B cell (primary cell): ENCODE measurements at regions not wholly inside any gene's neighbourhood (a gene's known extent, or its start where the extent isn't known, plus 50 kb on each side); places are given as distances from the start of the nearest gene placed in this dataset.

Experiments used
- ATAC-seq: fragments of 200-7000 bp; cut with Tn5 transposase; one replicate; pipeline ENCODE4 v1.10.0; 2021; ENCODE audit warnings: low read depth, mild to moderate bottlenecking, moderate number of reproducible peaks, moderate library complexity
- CTCF ChIA-PET: fragments of 350-600 bp; sonication (Branson Sonifier 250); formaldehyde crosslinking; loops from one replicate; lab custom pipeline; 2021; ENCODE audit warnings: antibody characterized with exemption, inconsistent platforms; lab: Charles Lee
- POLR2A ChIA-PET: fragments of 350-600 bp; sonication (Branson Sonifier 250); formaldehyde crosslinking; loops from one replicate; lab custom pipeline; 2021; ENCODE audit warnings: antibody characterized with exemption; lab: Charles Lee
- DNase-seq: peaks from one replicate; pipeline ENCODE4 v3.0.0; 2013
- H2AFZ ChIP-seq: 2 replicates; pipeline ENCODE4 v1.6.1; 2012; ENCODE audit warnings: mild to moderate bottlenecking, low read depth, low read length; ENCODE audit not compliant: insufficient read depth, poor library complexity, severe bottlenecking
- H3K27ac ChIP-seq, 2 donors: 1 replicate in 1 of 2; 2 replicates in 1 of 2; pipeline ENCODE4 v1.5.1; 2012 to 2013; ENCODE audit warnings: low read length in 2 of 2, mild to moderate bottlenecking in 2 of 2, moderate library complexity in 1 of 2
- H3K27me3 ChIP-seq, 4 experiments: fragments of 200-600 bp in 1 of 4; sonication (generic) in 1 of 4; replicated peaks in 1 of 4; 1 replicate in 2 of 4; 2 replicates in 2 of 4; pipeline versions ENCODE4 v1.6.1 to v1.7.0; 2013 to 2016; ENCODE audit warnings: low read length in 3 of 4, mild to moderate bottlenecking in 2 of 4, mixed read lengths in 1 of 4, moderate library complexity in 1 of 4; ENCODE audit not compliant: insufficient read depth in 4 of 4, control insufficient read depth in 3 of 4; ENCODE audit errors: control extremely low read depth in 1 of 4
- H3K36me3 ChIP-seq, 2 experiments: replicated peaks in 1 of 2; 1 replicate in 1 of 2; 2 replicates in 1 of 2; pipeline versions ENCODE4 v1.6.1 to v1.7.1; 2013; ENCODE audit warnings: low read length in 1 of 2; ENCODE audit not compliant: insufficient read depth in 2 of 2, control insufficient read depth in 1 of 2; ENCODE audit errors: control extremely low read depth in 1 of 2, extremely low read depth in 1 of 2
- H3K4me1 ChIP-seq, 2 donors: fragments of 200-600 bp in 1 of 2; sonication (generic) in 1 of 2; 1 replicate in 1 of 2; 2 replicates in 1 of 2; pipeline versions ENCODE4 v1.5.1 to v1.6.1; 2013 to 2017; ENCODE audit warnings: low read length in 2 of 2; ENCODE audit not compliant: control insufficient read depth in 2 of 2, insufficient read depth in 2 of 2
- H3K4me2 ChIP-seq: replicated peaks from 2 replicates; pipeline ENCODE3; 2012; ENCODE audit warnings: mild to moderate bottlenecking, low read depth, low read length; ENCODE audit not compliant: poor library complexity, severe bottlenecking
- H3K4me3 ChIP-seq, 5 experiments: fragments of 200-600 bp in 1 of 5; sonication (generic) in 1 of 5; 1 replicate in 3 of 5; 2 replicates in 2 of 5; pipeline versions ENCODE4 v1.5.1 to v1.7.0; 2011 to 2016; ENCODE audit warnings: low read length in 4 of 5, mild to moderate bottlenecking in 4 of 5, low read depth in 2 of 5, control low read depth in 1 of 5, moderate library complexity in 1 of 5; ENCODE audit not compliant: insufficient read depth in 1 of 5; ENCODE audit errors: control extremely low read depth in 1 of 5, extremely low read depth in 1 of 5
- H3K79me2 ChIP-seq: fragments of 200-600 bp; sonication (generic); one replicate; pipeline ENCODE4 v1.6.0; 2016; ENCODE audit warnings: low read length; ENCODE audit not compliant: control insufficient read depth, insufficient read depth
- H3K9ac ChIP-seq: fragments of 200-600 bp; sonication (generic); 2 replicates; pipeline ENCODE4 v1.6.1; 2017; ENCODE audit warnings: mild to moderate bottlenecking, low read length, moderate library complexity
- H3K9me3 ChIP-seq, 3 donors: one replicate each; pipeline versions ENCODE4 v1.6.1 to v1.7.1; 2013; ENCODE audit warnings: low read length in 2 of 3; ENCODE audit not compliant: control insufficient read depth in 2 of 3, insufficient read depth in 1 of 3; ENCODE audit errors: control extremely low read depth in 1 of 3
- H4K20me1 ChIP-seq: 2 replicates; pipeline ENCODE4 v1.6.0; 2012; ENCODE audit warnings: mild to moderate bottlenecking, low read length; ENCODE audit not compliant: insufficient read depth, control insufficient read depth, poor library complexity, severe bottlenecking
- H3K27ac Mint-ChIP-seq: one replicate; pipeline ENCODE4 v1.8.0; 2021; ENCODE audit warnings: mixed read lengths
- H3K27me3 Mint-ChIP-seq: one replicate; pipeline ENCODE4 v1.8.0; 2021; ENCODE audit warnings: mixed read lengths
- H3K4me1 Mint-ChIP-seq: one replicate; pipeline ENCODE4 v1.8.0; 2021; ENCODE audit warnings: mixed read lengths
- H3K4me3 Mint-ChIP-seq: one replicate; pipeline ENCODE4 v1.8.0; 2021; ENCODE audit warnings: mixed read lengths
- H3K9me3 Mint-ChIP-seq: one replicate; pipeline ENCODE4 v1.8.0; 2022; ENCODE audit warnings: mixed read lengths; ENCODE audit not compliant: insufficient read depth
- CTCF ChIP-seq: fragments of 200-600 bp; IDR thresholded peaks from one replicate; pipeline ENCODE4 v1.8.0; 2022; ENCODE audit warnings: antibody characterized with exemption, mild to moderate bottlenecking
- EZH2 ChIP-seq: IDR thresholded peaks from 2 replicates; pipeline ENCODE4 v1.6.1; 2012; ENCODE audit warnings: borderline replicate concordance, low read depth, mild to moderate bottlenecking, moderate library complexity, low read length; ENCODE audit not compliant: insufficient read depth, poor library complexity, severe bottlenecking
- WGBS: methylation state at CpG from one replicate; pipeline ENCODE4 v1.1.5; 2013; ENCODE audit warnings: missing lambda C conversion rate; ENCODE audit not compliant: insufficient coverage; 5-methylcytosine and 5-hydroxymethylcytosine counted together
- intact Hi-C: fragments of 100-400 bp; cut with micrococcal nuclease; formaldehyde crosslinking; loops from one replicate; pipeline ENCODE4 v1.10.0; 2022

DNA sequence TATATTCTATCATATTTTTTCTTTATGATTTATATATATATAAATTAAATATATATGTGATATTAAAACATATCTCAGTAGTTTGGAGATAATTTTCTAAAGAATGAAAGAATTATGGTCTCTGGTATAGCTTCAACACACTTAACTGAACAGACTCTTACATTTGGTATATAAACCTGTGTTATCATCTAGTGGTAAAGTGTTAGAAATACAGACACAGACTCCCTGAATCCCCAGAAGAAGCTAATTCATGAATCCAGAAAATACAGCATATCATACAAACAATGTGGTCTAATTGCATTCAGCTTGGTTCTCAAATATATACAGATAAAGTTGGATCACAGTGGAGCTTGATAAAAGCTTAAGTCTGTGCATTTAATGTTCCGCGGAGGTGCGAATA lies 1100.4 kb downstream of the ROBO2 start:
- ATAC-seq: no peak
- ChIA-PET POLR2A (no interaction called here), CTCF (no interaction called here)
- Histone ChIP-seq H4K20me1 (no peaks in the 10 kb centered on the region), H3K36me3 (no peaks in the 10 kb centered on the region), H3K4me1 (no peaks in the 10 kb centered on the region), H3K4me3 (no peak overlapping the region), H2AFZ (no peak overlapping the region), H3K4me2 (no peak overlapping the region), H3K27ac (no peak overlapping the region), H3K9me3 (peaks cover 0 to 4% (median 1%) of the 10 kb centered on the region in 3 donors), H3K27me3 (no peaks in the 10 kb centered on the region), H3K79me2 (no peaks in the 10 kb centered on the region), H3K9ac (no peak overlapping the region)
- intact Hi-C loops: no loop called here
- no peak for DNase-seq
- H3K27me3 Mint-ChIP-seq: no peaks in the 10 kb centered on the region
- no peak overlapping the region for H3K4me3 Mint-ChIP-seq
- H3K4me1 Mint-ChIP-seq: no peaks in the 10 kb centered on the region
- no CpG with 5 or more reads among the region's 3 CpGs for WGBS
- H3K9me3 Mint-ChIP-seq: peaks cover 2% of the 10 kb centered on the region
- no peak overlapping the region for H3K27ac Mint-ChIP-seq
- TF ChIP-seq CTCF (no peak), EZH2 (no peak)

GRCh38 chr3:78140866-78141265 lies 1101.0 kb downstream of the ROBO2 start:
- no peaks in the 10 kb centered on the region for H4K20me1 ChIP-seq
- ChIA-PET CTCF (no interaction called here), POLR2A (no interaction called here)
- H3K27ac Mint-ChIP-seq: no peak overlapping the region
- peaks cover 0 to 4% (median 1%) of the 10 kb centered on the region in 3 donors for H3K9me3 ChIP-seq
- H3K79me2 ChIP-seq: no peaks in the 10 kb centered on the region
- no peak overlapping the region for H3K4me3 Mint-ChIP-seq
- H3K9me3 Mint-ChIP-seq: peaks cover 2% of the 10 kb centered on the region
- no peaks in the 10 kb centered on the region for H3K36me3 ChIP-seq
- 100% methylated on average over 1 of the region's 1 CpG for WGBS
- no peaks in the 10 kb centered on the region for H3K4me1 Mint-ChIP-seq
- H2AFZ ChIP-seq: no peak overlapping the region
- no peaks in the 10 kb centered on the region for H3K27me3 ChIP-seq
- no peak overlapping the region for H3K9ac ChIP-seq
- DNase-seq: no peak
- H3K4me2 ChIP-seq: no peak overlapping the region
- no peak for TF ChIP-seq CTCF
- no peak for TF ChIP-seq EZH2
- H3K27me3 Mint-ChIP-seq: no peaks in the 10 kb centered on the region
- intact Hi-C loops: no loop called here
- no peak overlapping the region for H3K27ac ChIP-seq
- no peaks in the 10 kb centered on the region for H3K4me1 ChIP-seq
- no peak for ATAC-seq
- no peak overlapping the region for H3K4me3 ChIP-seq
